HepG2 (cell line): ENCODE measurements at regions not wholly inside any gene's neighbourhood (a gene's known extent, or its start where the extent isn't known, plus 50 kb on each side); places are given as distances from the start of the nearest gene placed in this dataset.

Experiments
- KLF16 ChIP-seq, 2 experiments: sonication (generic) in 1 of 2; formaldehyde crosslinking in 1 of 2; IDR thresholded peaks; 2 replicates each; pipeline versions ENCODE4 v1.6.1 to v1.8.0; 2016 to 2023; ENCODE audit warnings: missing genetic modification reagents in 2 of 2, missing compliant biosample characterization in 1 of 2
- MXI1 ChIP-seq: IDR thresholded peaks from 3 replicates; pipeline ENCODE4 v1.6.1; 2012; ENCODE audit warnings: low read depth, low read length, inconsistent platforms, borderline replicate concordance
- NR1H2 ChIP-seq: sonication (generic); formaldehyde crosslinking; IDR thresholded peaks from 2 replicates; pipeline ENCODE4 v1.8.1; 2022; ENCODE audit warnings: low read depth, missing genetic modification reagents, borderline replicate concordance
- POLR2A ChIP-seq, 2 experiments: IDR thresholded peaks; 2 replicates each; pipeline ENCODE4 v1.6.1; 2011; ENCODE audit warnings: low read depth in 2 of 2, low read length in 2 of 2, mild to moderate bottlenecking in 1 of 2, moderate library complexity in 1 of 2; ENCODE audit not compliant: insufficient read depth in 1 of 2
- RBAK ChIP-seq: sonication (generic); formaldehyde crosslinking; IDR thresholded peaks from 2 replicates; pipeline ENCODE4 v1.5.1; 2020; ENCODE audit warnings: mild to moderate bottlenecking, missing genetic modification reagents

DNA sequence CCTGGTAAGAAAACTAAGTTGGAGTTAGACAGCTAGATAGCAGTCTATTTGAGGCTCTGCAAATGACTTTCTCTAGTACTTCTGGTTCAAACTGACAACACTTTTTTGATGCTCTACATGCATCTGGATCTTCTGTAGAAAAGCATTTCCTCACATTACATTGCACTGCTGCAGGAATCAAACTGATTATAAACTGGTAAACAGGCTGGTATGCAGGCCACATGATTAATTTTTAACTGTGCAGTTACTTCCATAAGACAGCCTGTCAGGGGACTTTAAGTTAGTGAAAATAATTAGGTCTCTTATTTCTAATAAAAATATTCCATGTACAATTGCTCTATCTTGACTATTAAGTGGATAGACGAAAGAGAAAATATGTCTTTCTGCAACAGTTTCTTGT lies 550.0 kb upstream of the ALCAM start:
- no peak for TF ChIP-seq RBAK (CRISPR knock-in tag)
- TF ChIP-seq KLF16 (CRISPR knock-in tag; IDR thresholded peaks at IDR 0.05): no peak
- TF ChIP-seq NR1H2 (CRISPR knock-in tag): no peak
- no peak for TF ChIP-seq POLR2A (IDR thresholded peaks at IDR 0.05; ENCODE audit: insufficient read depth in 1 of 2, low read depth in 2 of 2, low read length in 2 of 2)
- TF ChIP-seq MXI1: no peak
